NT2/D1 (cell line): ENCODE measurements at regions not wholly inside any gene's neighbourhood (a gene's known extent, or its start where the extent isn't known, plus 50 kb on each side); places are given as distances from the start of the nearest gene placed in this dataset.

Experiments used
- YY1 ChIP-seq: IDR thresholded peaks from 2 replicates; pipeline ENCODE4 v1.6.1; 2011; ENCODE audit not compliant: insufficient read length, insufficient read depth
- ZNF274 ChIP-seq: IDR thresholded peaks from 2 replicates; pipeline ENCODE4 v1.6.1; 2011; ENCODE audit warnings: mild to moderate bottlenecking, low read depth, low read length

DNA sequence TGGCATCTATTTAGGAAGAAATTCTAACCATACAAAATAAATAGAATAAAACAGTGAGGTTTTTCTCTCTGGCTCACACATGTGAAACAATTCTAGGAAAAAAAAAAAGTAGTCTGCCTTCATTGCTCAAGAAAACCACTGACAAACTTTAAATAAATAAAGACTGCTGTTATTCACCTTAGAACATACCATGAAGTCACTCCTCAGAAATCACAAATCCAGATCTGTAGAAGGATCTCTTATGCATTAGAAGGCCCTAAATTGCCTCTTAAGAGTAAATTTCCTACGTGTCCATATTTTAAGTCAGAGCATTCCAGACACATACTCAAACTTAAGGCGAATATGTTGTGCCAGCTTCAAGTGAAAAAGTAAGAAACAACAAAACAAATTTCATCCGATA lies 217.3 kb downstream of the ZIC4 start:
- TF ChIP-seq YY1 (no peak), ZNF274 (no peak)
